Left cardiac atrium (tissue), 4 donors: ENCODE measurements at regions not wholly inside any gene's neighbourhood (a gene's known extent, or its start where the extent isn't known, plus 50 kb on each side); places are given as distances from the start of the nearest gene placed in this dataset.

ENCODE experiments used
- ATAC-seq, 2 donors: fragments of 200-7000 bp; cut with Tn5 transposase; one replicate each; pipeline ENCODE4 v1.9.1; 2020; ENCODE audit warnings: mild to moderate bottlenecking in 2 of 2, moderate library complexity in 2 of 2
- DNase-seq: peaks from one replicate; pipeline ENCODE4 v3.0.0-alpha.2; 2020
- intact Hi-C, 2 donors: fragments of 100-400 bp; cut with DNase I; formaldehyde crosslinking; loops; one replicate each; pipeline versions ENCODE4 v1.14.1 to v1.15.1; 2022 to 2023
- donor health status: DM: no; HTN: yes; CAD: no.
- donor health status: DM: no; HTN: yes; CAD: no; lungs with severe emphysema.
- donor health status: DM: yes; HTN: yes; CAD: no.
- donor health status: Dilated cardiomyopathy.

DNA sequence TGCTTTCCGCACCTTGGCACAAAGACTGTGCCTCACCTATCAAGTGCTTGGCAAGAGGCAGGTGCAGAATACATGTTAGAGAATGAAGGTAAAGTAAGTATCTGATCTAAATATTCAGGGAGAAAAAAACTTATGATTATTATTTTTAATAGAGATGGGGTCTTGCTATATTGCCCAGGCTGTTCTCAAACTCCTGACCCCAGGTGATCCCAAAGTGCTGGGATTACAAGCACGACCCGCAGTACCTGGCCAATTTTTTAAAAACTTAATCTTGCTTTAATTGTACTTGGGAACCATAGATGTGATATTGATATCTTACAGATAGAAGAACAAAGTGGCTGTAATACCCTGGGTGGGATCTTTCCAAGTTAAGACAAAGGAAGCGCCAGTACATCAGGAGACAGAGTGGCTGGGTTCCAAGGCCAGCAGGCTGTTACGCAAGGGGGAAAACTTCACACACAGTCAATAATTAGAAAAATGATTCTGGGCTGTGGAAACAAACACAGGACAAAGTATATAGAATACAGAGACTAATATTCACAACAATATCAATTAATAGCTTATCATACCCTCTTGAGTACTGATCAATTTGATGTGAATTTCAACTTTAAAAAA lies 58.6 kb upstream of the ATP1A1 start:
- intact Hi-C loops: no loop called here
- no peak for DNase-seq
- ATAC-seq: no peak

- DNase-seq: no peak
- no peak for ATAC-seq
- intact Hi-C loops: no loop called here
Observed at GRCh38 chr1:116316373-116316772, 56.7 kb upstream of the ATP1A1 start.

- no peak for DNase-seq
- intact Hi-C loops: no loop called here
- no peak for ATAC-seq
Observed at GRCh38 chr1:116318897-116319296, 54.1 kb upstream of the ATP1A1 start.

DNA sequence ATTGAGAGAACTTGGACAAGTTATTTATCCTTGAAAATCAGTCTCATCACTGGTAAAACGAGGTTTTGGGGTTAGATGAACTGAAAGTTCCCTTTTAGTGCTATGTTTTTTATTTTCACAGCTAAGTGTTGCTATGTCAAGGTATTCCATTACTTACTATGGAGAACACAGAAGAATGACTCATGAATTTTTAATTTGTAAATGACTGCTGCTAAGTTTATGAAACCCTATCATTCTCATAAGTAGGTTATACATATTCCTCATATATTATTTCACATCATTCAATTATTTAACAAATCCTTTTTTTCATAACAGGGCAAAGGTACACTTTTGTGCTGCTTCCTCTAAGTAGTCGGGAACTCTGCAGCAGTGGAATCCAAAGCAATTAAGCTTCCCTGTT lies 52.2 kb upstream of the ATP1A1 start:
- no peak for DNase-seq
- intact Hi-C loops: no loop called here
- ATAC-seq: no peak

DNA sequence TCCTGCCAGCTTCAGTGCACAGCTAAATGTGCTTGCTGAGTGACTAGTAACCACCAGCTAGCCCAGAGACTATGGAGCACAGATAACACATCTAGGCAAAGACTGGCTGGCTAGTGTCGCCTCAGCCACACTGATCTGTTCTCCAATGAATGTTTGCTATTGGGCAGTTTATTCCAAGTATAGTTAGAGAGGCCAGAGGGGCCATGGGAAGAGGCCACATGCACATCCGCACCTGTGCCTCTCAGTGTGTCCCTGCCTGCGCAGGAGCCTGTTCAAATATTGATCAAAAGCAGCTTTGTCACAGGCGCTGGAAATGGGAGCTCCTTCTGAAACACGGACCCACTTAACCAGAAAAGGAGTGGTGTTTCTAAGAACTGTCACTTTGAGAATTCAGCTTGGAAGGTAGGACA lies 51.3 kb upstream of the ATP1A1 start:
- ATAC-seq (no peak), DNase-seq (no peak)
- intact Hi-C loops: no loop called here

DNA sequence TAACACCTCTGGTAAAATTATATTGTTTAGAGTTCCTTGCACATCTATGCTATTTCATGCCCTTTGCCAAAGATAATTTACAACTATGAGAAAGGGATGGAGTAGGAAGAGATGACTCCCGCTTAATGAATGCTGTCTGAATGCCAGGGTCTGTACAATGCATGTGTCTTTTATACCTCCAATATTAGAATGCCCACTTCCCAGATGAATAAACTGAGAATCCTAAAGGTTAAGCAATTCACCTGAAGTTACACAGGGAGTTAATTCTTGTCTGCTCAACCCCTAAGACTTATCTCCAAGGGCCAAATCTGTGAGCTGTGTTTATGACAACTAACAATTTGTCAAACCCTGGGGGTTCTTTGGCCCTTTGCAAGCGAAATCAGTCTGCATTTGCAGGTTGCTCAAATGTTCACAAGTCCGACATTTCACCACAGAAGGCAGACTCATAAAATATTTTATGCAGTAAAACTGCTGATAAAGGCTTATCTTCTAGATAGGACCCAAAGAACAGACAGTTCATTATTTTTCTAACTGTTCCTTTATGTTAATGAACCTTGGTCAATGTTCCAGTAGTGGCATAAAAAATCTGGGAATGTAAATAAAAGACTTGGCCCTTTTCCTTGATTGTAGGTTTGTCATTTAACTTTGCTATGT lies 50.2 kb upstream of the ATP1A1 start:
- DNase-seq (no peak), ATAC-seq (no peak)
- intact Hi-C loops: no loop called here
